Chondrocyte (in vitro differentiated cells): ENCODE measurements at regions not wholly inside any gene's neighbourhood (a gene's known extent, or its start where the extent isn't known, plus 50 kb on each side); places are given as distances from the start of the nearest gene placed in this dataset.

Source experiments
- DNase-seq: peaks from one replicate; pipeline ENCODE4 v3.0.0; 2021; ENCODE audit warnings: mixed read lengths, low spot score
- H3K27ac Mint-ChIP-seq: one replicate; pipeline ENCODE4 v1.8.0; 2021; ENCODE audit warnings: mild to moderate bottlenecking, moderate library complexity, mixed read lengths; ENCODE audit not compliant: unreplicated experiment
- H3K27me3 Mint-ChIP-seq: 2 replicates; pipeline ENCODE4 v1.8.0; 2021; ENCODE audit warnings: low read depth, mixed read lengths
- H3K36me3 Mint-ChIP-seq: 2 replicates; pipeline ENCODE4 v1.8.0; 2021; ENCODE audit warnings: low read depth, mixed read lengths
- H3K4me1 Mint-ChIP-seq: 2 replicates; pipeline ENCODE4 v1.8.0; 2021; ENCODE audit warnings: low read depth, mild to moderate bottlenecking, mixed read lengths
- H3K4me3 Mint-ChIP-seq: one replicate; pipeline ENCODE4 v1.8.0; 2021; ENCODE audit warnings: mild to moderate bottlenecking, moderate library complexity, mixed read lengths; ENCODE audit not compliant: unreplicated experiment
- H3K9me3 Mint-ChIP-seq: 2 replicates; pipeline ENCODE4 v1.8.0; 2021; ENCODE audit warnings: low read depth, mixed read lengths
- TF ChIP-seq, protein P1 (sequence below): fragments of 200-600 bp; sonication (generic); IDR thresholded peaks from 2 replicates; pipeline ENCODE4 v1.5.0; 2021; ENCODE audit warnings: antibody characterized with exemption, mild to moderate bottlenecking, moderate library complexity

DNA sequence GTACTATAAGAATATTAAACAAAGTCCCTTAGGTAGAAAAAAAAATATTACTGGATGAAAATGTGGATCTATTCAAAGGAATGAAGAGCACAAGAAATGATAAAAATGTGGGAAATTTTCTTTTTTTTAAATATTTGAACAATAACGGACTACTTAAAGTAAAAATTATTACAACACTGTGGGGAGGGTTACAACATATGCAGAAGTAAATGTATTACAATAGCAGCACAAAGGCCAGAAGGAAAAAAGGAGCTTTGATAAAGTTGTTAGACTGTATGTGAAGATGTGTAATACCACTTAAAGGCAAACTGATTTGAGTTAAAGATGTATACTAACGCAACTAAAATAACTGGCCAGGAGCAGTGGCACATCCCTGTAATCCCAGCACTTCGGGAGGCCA is 427.1 kb downstream of the SHQ1 start:
- Mint-ChIP-seq H3K4me3 (no peak overlapping the region), H3K4me1 (peaks cover 17% of the 10 kb centered on the region), H3K27me3 (no peaks in the 10 kb centered on the region), H3K27ac (no peak overlapping the region), H3K36me3 (peaks cover 3% of the 10 kb centered on the region), H3K9me3 (peaks cover 11% of the 10 kb centered on the region)
- no peak for DNase-seq
- TF ChIP-seq, protein P1, sequence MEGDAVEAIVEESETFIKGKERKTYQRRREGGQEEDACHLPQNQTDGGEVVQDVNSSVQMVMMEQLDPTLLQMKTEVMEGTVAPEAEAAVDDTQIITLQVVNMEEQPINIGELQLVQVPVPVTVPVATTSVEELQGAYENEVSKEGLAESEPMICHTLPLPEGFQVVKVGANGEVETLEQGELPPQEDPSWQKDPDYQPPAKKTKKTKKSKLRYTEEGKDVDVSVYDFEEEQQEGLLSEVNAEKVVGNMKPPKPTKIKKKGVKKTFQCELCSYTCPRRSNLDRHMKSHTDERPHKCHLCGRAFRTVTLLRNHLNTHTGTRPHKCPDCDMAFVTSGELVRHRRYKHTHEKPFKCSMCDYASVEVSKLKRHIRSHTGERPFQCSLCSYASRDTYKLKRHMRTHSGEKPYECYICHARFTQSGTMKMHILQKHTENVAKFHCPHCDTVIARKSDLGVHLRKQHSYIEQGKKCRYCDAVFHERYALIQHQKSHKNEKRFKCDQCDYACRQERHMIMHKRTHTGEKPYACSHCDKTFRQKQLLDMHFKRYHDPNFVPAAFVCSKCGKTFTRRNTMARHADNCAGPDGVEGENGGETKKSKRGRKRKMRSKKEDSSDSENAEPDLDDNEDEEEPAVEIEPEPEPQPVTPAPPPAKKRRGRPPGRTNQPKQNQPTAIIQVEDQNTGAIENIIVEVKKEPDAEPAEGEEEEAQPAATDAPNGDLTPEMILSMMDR = no peak

DNA sequence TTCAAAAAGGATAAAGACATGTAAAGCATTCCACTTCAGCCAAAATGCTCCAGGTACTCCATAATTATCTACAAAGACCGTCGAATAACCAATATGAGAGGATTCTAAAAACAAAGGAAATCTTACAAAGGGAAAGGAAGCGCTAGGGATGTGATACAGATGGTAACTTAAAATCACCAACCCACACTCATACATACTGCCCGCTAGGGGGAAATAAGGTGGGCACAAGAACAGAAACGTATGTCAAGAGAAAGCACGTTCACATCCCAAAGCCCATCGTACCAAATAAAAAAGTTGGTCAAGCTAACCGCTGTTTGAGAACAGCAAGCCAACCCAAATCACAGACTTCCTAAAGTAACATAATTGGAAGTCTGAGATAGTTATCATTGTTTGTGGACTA is 429.4 kb downstream of the SHQ1 start:
- Mint-ChIP-seq H3K4me3 (no peak overlapping the region), H3K36me3 (peaks cover 3% of the 10 kb centered on the region), H3K27ac (peak overlapping the region; percentile 17), H3K27me3 (no peaks in the 10 kb centered on the region), H3K4me1 (peaks cover 13% of the 10 kb centered on the region), H3K9me3 (peaks cover 11% of the 10 kb centered on the region)
- TF ChIP-seq, protein P1 = no peak
- DNase-seq = no peak

DNA sequence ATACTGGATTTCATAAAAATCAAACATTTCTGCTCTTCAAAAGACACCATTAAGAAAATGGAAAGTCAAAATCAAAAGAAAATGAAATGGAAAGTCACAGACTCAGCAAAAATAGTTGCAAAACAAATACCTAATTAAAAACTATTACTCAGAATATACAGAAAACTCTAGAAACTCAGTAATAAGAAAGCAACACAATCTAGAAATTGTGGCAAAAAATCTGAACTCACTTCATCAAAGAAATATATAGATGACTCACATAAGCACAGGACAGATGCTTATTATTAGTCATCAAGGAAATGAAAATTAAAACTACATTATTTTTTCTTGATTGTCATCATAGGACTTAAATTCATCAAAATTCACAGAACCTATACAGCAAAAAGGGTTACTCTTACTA is 430.0 kb downstream of the SHQ1 start:
- DNase-seq = no peak
- H3K27ac Mint-ChIP-seq = no peak overlapping the region
- H3K4me3 Mint-ChIP-seq = no peak overlapping the region
- peaks cover 11% of the 10 kb centered on the region for H3K9me3 Mint-ChIP-seq
- TF ChIP-seq, protein P1 = no peak
- peaks cover 3% of the 10 kb centered on the region for H3K36me3 Mint-ChIP-seq
- peaks cover 17% of the 10 kb centered on the region for H3K4me1 Mint-ChIP-seq
- no peaks in the 10 kb centered on the region for H3K27me3 Mint-ChIP-seq

DNA sequence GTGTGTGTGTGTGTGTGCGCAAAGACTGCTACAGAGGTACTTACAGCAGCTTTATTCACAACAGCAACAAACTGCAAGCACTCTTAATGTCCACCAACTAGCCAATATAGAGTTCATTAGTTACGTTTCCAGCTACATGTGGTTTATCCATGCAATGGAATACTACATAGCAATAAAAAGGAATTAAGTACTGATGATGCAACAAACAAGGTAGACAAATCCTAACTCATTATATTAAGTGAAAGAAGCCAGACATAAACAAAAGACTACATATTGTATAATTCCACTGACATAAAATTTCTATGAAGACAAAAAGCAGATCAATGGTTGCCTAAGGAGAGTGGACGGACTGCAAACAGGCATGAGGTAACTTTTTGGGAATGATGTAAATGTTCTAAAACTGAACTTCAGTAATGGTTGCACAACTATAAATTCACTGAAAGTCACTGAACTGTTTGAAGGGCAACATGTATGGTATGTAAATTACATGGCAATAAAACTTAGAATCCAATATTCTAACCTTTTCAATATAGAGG is 433.7 kb downstream of the SHQ1 start:
- no peak for DNase-seq
- TF ChIP-seq, protein P1 = no peak
- no peaks in the 10 kb centered on the region for H3K36me3 Mint-ChIP-seq
- peaks cover 3% of the 10 kb centered on the region for H3K9me3 Mint-ChIP-seq
- H3K27ac Mint-ChIP-seq = no peak overlapping the region
- H3K4me3 Mint-ChIP-seq = no peak overlapping the region
- H3K4me1 Mint-ChIP-seq = peaks cover 36% of the 10 kb centered on the region
- no peaks in the 10 kb centered on the region for H3K27me3 Mint-ChIP-seq

DNA sequence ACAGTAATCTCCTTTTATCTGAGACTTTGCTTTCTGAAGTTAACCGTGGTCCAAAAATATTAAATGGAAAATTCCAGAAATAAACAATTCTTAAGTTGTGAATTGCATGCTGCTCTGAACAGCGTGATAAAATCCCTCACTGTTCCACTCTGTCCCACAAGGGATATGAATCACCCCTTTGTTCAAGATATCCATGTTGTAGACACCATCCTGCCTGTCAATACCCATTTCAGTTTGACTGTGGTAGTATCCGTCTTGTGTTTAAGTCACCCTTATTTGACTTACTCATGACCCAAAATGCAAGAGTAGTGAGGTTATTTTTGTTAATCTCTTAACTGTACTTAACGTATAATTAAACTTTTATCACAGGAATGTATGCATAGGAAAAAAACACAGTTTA is 435.0 kb downstream of the SHQ1 start:
- Mint-ChIP-seq H3K9me3 (no peaks in the 10 kb centered on the region), H3K4me3 (no peak overlapping the region), H3K27me3 (no peaks in the 10 kb centered on the region), H3K36me3 (no peaks in the 10 kb centered on the region), H3K27ac (peak overlapping the region; percentile 3), H3K4me1 (peaks cover 35% of the 10 kb centered on the region)
- TF ChIP-seq, protein P1 = no peak
- DNase-seq = no peak
